ENCODE measurements at regions not wholly inside any gene's neighbourhood (a gene's known extent, or its start where the extent isn't known, plus 50 kb on each side); places are given as distances from the start of the nearest gene placed in this dataset.
"Not testable (repeated sequence)": the region's sequence is repeated elsewhere in the genome, so short reads cannot be mapped to it uniquely, and the experiment has no call there.

DNA sequence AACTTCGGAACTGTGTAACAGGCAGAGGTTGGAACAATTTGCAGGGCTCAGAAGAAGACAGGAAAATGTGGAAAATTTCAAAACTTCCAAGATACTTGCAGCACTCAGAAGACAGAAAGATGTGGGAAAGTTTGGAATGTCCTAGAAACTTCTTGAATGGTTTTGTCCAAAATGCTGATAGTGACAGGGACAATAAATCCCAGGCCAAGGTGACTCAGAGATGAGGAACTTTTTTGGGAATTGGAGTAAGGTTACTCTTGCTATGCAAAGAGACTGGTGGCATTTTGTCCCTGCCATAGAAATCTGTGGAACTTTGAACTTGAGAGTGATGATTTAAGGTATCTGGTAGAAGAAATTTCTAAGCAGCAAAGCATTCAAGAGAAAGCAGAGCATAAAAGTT, 2055.6 kb upstream of the C9orf72 start:
- not testable (repeated sequence) for DNase-seq (ENCODE audit: low read depth in 4 of 4, low spot score in 1 of 4)

DNA sequence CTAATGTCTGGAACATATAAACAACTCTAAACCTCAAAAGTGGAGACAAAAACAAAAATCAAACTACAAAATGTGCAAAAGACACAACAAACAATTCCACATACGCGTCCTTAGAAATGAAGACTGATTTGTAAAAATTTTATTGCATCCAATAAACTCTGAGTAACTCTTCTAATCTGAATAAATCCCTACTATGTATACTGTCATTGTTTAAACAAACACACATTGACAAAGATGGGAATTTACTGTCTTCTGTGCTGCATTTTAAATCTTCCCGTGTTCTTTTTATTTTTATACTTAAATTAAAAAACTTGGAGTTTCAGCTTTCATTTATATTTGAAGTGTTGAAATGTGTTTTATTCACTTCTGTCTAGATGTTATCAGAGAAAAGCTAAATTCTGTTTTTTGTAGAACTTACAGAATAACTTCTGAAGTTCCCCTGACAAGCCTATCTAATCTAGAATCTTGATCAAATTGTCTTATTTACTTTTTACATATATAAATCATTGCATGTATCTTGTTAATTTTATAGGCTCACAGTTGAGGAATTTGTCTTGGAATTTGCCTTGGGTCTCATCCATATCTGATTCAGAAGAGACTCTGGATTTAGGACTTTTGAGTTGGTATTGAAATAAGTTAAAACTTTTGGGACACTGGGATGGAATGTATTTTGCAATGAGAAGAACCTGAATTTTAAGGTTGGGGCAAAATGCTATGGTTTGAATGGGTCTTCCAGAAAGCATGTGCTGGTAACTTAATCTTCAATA, 2064.4 kb upstream of the C9orf72 start:
- no peak for DNase-seq (ENCODE audit: low read depth in 4 of 4, low spot score in 1 of 4)

DNA sequence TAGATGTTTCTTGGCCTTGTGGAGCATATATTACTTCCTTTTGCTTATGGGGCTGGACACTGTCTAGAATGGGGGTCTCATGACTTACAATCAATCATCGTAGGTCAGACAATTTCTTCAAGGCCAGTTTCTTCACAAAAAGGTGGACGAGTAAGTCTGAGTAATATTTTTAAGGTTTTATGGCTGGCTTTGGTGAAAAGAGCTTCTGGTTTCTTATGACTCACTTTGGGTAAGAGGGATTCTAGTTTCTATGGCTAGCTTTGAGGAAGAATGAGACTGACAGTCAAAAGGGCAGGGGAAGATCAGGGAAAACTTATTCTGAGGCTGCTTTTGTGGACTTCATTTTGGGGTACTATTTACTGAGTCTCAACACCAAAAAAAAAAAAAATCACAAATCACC, 2067.2 kb upstream of the C9orf72 start:
- no peak for DNase-seq (ENCODE audit: low read depth in 4 of 4, low spot score in 1 of 4)

DNA sequence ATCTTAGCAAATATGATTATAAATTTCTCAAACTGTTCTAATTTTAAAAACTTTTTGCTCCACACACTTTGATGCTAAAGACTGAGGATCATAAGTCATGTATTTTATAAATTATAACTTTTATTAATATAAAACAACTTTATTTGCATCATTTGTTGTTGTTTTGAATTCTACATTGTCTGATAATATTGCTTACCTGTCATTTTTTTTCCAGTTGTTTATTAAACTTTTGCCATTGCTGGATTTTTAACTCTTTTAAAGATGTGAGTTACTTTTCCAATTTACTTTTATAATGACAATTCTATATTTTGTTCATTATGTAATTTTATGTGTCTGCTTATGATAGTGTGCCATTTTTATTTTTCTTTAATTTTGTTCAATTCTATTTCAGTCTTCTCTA, 2071.2 kb upstream of the C9orf72 start:
- no peak for DNase-seq (ENCODE audit: low read depth in 4 of 4, low spot score in 1 of 4)

DNA sequence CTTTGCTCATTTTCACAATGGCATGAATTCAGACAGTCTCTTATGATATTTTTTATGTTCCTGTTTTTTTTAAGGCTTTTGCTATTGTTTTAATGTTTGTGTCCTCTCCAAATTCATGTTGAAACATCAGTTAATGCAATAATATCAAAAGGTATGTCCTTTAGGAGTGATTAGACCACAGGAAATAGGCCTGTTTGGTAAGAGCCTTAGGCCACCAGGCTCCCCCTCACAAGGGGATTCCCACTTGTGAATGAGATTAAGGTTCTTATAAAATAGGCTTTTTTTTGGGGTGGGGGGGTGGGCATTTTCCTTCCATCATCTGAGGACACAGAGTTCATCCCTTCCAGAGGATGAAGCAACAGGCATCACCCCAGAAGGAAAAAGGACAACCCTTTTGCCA, 2074.2 kb upstream of the C9orf72 start:
- no peak for DNase-seq (ENCODE audit: low read depth in 4 of 4, low spot score in 1 of 4)

DNA sequence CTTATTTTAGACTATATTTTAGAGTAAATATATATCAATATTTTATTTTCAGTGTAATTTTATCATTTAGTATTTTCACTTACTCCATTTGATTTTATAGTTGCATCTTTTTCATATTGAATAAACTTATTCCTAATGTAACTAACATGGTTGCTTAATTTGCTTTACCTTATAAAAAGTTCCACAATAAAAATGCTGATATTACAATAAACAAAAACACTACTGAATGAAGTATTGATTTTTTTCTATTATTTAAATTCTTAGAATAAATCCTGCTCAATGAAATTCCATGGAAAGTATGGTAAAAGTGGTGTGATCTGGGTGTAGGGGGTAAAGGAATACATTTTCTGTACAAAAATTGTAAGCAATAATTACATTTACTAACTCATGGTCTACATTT, 2074.9 kb upstream of the C9orf72 start:
- DNase-seq (ENCODE audit: low read depth in 4 of 4, low spot score in 1 of 4), result no peak

DNA sequence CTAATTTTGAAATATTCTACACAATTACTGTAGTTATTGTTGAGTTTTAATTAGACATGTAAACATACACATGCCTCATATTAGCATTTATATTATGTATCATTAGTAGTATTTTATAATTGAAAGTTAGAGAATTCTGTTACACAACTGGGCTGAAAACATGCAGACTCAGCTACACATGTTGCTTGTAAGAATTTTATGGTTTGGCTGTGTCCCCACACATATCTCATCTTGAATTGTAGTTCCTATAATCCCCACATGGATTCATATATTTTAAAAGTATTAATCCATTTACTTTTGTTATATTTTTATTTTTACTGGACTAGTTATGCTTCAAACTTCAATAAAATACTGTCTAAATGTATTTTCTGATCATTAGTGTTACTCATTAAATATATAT, 2075.3 kb upstream of the C9orf72 start:
- DNase-seq (ENCODE audit: low read depth in 4 of 4, low spot score in 1 of 4), result no peak

DNA sequence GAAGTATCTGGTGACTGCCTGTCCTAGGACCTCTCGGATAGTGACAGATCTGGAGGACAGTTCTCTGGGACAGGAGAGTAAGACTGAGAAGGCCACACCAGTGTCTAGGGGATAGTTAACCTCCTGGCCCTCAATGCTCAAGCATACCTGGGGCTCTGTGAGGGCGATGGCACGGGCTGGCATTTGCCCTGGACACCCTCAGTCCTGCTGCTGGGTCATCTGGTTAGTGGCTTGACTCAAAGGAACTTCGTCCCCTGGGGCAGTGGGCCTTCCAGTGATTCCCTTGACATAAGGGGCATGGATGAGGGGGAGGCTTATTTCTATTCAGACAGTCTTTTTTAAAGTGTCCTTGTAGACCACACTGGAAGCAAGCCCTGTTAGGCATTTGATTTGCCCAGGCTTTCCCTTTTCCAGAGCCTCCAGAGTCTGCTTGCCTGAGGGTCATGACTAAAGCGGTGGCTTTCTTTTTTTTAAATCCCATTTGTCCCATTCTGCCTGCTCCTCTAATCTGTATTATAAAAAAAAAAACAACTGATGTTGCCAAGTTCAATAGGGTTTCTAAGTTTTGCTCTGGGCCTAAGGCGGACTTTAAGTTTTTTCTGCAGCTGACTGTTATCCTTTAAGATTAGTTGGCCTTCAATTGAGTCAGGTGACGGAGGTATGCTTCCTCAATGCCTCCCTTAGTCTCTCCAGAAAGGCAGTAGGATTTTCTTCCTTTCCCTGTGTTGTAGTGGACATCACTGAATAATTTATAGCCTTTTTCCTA, 2083.5 kb upstream of the C9orf72 start:
- DNase-seq (ENCODE audit: low read depth in 4 of 4, low spot score in 1 of 4), result no peak

DNA sequence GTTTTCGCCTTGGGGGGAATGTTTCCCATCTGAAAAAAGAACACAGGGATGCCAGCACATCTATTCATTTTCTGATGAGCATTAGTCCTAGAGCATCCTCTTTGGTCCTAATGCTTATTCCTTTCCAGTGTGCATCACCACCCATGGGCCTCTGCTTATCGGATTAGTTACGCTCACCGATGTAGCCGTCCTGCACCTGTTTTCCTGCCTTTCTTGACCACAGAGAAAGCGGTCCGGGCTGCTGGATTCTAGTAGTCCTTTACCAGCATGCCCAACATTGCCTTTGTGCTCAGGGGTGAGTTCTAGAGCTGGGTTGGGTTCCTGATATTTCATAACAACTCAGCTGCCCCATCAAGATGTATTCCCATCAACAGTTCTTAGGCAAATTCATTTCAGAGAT, 2084.5 kb upstream of the C9orf72 start:
- DNase-seq (ENCODE audit: low read depth in 4 of 4, low spot score in 1 of 4), result no peak

DNA sequence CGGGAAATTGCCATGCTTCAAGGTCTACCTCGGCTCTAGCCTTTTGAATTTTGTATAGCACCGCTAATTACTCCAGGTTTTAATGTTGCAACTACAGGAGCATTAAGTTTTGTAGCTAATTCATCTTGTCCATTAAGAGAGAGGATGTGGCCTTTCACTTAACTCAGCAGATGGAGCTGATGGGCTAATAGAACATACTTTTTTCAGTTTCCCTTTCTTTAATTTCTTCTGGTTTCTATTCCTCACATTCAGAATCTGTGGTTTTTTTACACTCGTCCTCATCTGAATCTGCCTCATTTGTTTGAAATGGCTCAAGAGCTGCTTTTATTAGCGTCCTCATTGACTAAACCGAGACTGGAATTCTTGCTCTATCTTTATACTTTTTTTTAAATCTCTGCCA, 2085.7 kb upstream of the C9orf72 start:
- no peak for DNase-seq (ENCODE audit: low read depth in 4 of 4, low spot score in 1 of 4)

DNA sequence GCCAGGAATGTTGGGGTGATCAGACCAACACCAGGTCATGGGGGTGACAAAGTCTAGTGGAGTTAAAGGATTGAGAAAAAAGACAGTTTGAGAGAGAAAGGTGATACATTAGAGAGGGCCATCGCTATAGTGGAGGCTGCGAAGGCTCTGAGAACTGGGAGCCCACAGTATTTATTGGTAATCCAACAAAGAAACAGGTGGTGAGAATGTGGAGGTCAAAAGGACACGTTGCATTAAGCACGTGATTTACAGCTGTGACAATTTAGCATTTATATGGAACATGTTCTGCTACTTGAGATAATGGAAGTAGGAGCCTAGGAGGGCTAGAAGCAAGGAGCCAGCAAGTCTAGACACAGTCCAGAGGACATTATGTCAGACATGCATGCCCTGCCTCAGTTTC, 2086.5 kb upstream of the C9orf72 start:
- DNase-seq (ENCODE audit: low read depth in 4 of 4, low spot score in 1 of 4), result no peak

DNA sequence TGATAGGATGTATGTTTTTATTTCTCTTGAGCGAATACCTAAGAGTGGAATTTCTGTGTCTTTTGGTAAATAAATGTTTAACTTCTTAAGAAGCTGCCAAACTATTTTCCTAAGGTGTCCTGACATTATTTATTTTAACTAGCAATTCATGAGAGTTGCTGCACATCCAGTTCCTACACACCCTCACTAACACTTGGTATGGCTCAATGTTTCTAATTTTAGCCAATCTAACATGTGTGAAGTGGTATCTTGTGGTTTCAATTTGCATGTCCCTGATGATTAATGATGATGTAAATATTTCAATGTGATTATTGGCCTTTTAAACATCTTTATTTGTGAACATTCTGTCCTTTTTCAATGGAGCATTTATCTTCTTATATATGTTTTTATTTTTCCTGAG, 2095.5 kb upstream of the C9orf72 start:
- DNase-seq (ENCODE audit: low read depth in 4 of 4, low spot score in 1 of 4), result no peak

DNA sequence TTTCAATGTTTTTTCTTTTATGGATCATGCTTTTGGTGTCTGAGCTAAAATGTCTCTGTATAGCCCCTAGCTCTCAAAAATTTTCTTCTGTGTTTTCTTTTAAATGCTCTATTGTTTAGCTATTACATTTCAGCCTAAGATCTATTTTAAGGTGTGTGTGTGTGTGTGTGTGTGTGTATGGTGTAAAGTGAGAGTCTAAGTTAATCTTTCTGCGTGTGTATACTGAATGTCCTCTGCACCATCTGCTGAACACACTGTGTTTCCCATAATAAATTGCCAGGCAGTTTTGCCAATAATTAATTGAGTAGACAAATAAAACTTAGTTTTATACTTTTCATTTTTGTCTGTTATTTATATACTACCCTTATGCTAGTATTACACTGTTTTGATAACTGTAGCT, 2096.3 kb upstream of the C9orf72 start:
- DNase-seq (ENCODE audit: low read depth in 4 of 4, low spot score in 1 of 4), result no peak

DNA sequence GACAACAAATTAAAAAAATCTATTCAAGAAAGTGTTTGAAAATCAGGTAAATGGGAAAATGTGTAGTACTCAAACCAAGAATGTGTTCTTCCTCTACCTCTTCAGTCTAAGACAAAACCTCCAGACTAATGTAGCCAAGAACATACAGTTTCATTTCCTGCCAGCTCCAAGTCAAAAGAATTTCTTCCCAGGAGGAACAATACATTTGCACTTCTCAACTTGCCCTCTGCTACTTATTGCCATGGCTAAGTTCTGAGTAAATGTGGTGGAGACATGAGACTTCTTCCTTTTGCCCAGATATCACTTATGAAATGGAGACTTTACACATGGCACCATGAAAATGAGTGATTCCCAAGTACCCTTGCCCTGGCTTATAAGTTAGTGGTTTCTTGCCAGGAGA, 2112.2 kb upstream of the C9orf72 start:
- no peak for DNase-seq (ENCODE audit: low read depth in 4 of 4, low spot score in 1 of 4)

DNA sequence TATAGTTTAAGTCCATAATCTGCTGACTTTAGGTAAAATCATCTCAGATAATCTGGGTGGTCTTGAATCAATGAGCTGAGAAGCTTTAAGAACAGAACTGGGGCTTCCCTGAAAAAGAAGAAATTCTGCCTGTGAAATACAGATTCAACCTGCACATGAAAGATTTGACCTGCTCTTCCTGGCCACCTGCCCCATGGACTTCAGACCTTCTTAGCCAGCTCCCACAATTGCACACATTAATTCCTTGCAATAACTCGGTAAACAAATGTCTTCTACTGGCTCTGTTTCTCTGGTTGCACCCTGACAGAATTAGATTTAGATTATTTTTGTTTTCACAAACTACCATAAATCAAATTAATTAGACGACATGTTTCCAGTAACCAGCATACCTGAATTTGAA, 2117.9 kb upstream of the C9orf72 start:
- no peak for DNase-seq (ENCODE audit: low read depth in 4 of 4, low spot score in 1 of 4)

DNA sequence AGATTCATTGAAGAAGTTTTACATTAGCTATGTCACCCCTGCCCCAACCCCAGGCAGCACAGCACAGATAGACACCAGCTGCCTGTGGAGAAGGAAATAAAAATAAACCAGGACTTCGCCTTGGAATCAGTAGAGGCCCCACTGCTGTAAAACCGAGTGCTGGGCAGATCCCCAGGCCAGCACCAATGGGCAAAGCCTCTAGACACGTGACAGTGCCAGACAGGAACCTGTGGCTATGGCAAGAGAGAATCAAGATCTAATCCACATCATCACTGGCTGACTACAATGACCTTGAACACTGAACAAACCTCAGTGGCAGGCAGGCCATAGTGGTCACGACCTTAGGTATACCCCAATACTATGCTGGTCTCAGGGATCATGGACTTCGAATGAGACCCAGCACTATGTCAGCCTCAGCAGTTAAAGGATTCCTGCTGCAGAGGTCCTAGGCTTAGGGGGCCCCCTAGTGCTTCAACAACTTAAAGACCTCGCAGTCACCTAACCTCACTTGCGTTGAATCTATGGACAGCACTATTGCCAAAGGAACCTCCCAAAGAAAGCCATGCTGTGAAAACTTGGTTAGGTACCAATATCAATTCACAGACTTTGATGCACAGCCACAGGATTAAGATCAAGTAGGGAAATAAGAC, 2118.6 kb upstream of the C9orf72 start:
- no peak for DNase-seq (ENCODE audit: low read depth in 4 of 4, low spot score in 1 of 4)

DNA sequence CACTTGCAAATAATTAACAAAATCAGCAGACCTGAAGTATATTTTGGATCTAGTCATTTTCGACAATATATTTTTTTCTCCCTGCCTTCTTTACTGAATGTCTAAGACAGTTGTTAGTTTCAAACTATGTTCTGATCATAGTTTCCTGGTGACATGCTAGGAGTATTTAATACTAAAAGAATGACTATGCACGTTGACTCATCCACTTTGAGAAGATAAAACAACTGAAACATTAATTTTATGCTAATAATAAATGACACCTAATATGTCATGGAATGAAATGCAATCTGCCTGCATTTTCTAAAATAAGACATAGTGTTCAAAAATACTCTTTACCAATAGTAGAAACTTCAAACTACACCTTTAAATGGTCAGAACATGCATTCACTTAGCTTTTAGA, 2123.7 kb upstream of the C9orf72 start:
- DNase-seq (ENCODE audit: low read depth in 4 of 4, low spot score in 1 of 4), result no peak

DNA sequence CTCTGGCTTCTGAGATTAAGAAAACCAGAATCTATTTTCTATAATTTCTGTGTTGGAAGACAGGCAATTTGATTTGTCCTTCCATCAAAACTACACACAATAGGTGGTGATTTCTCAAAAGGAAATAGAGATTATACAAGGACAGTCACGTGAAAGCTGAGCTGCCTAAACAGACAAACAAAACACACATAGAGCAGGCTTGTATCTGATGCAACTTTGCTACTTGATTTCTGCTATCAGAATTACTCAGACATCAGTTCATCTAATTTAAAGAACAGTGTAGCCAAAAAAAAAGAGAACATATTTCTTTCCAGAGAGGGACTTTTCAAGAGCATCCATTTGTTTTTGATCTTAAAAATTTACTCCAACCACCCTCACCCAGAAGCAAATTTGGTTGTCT, 2128.3 kb upstream of the C9orf72 start:
- DNase-seq (ENCODE audit: low read depth in 4 of 4, low spot score in 1 of 4), result no peak

DNA sequence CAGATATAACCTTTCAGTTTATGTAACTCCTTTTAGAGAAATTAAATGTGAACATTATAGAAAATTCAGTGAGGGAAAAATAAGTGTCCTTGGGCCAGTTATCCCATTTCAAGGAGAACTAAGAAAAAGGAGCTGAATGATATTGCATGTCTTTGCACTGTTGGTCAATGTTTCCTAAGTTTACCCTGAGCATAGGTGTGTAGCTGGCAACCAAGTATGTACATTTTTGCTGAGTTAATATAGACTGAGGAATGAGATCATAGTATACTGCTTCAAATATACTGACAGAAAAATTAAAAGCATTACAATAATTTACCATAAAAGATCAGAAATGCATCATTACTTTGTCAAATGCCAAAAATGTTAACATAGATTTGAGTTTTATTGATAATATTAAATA, 2128.7 kb upstream of the C9orf72 start:
- no peak for DNase-seq (ENCODE audit: low read depth in 4 of 4, low spot score in 1 of 4)

DNA sequence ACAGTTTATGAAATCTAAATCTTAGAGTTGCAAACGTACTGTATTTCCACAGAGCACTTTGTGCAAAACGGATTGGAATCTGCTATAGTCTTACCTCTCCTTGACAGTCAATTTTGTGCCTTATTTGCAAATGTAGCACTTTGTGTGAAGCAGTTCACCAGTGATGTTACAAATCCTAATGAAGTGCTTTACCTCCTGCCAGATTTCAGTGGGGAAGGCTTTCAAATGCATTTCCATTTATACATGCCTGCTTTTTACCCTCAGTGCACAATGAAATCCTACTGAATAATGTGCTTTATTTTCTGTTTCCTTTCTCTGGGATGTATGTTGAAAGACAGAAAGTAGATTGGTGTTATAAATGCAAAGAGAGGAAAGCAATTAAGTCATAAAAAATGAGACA, 2141.6 kb upstream of the C9orf72 start:
- DNase-seq (ENCODE audit: low read depth in 4 of 4, low spot score in 1 of 4), result no peak

DNA sequence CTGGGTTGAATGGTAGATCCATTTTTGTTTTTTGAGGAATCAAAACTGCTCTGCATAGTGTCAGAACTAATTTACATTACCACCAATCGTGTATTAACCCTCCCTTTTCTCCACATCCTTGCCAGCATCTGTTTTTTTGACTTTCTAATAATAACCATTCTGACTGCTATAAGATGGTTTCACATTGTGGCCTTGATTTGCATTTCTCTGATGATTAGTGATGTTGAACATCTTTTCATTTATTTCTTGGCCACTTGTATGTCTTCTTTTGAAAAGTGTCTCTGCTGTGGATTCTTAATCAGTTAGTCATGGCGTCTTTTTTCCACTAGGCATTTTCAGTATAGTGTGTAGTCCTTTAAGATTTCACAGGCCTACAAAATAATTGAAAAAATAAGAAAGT, 2144.3 kb upstream of the C9orf72 start:
- DNase-seq (ENCODE audit: low read depth in 4 of 4, low spot score in 1 of 4), result no peak

DNA sequence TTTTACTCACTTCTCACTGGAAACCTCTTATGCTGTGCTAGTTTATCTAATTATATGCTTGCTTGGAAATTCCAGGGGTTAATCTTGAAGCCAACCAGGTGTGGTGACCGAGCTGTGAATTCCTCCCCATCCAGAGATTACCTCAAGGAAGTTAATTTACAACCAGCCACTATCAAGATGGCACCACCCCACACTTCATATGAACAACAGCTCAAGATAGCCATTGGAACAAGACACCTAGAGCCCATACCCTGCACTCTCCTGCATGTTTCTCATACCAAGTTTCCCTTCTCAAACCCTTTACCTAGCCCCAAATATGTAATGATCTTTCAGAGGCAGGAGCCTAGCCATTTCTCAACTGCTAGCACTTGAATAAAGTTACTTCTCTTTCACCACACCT, 2156.9 kb upstream of the C9orf72 start:
- no peak for DNase-seq (ENCODE audit: low read depth in 4 of 4, low spot score in 1 of 4)

Data from stimulated activated CD4-positive, alpha-beta T cell treated with anti-CD3 and anti-CD28 coated beads, Interleukin-1b, Interleukin-23, amount 100 ng/mL, for 24 hours (primary cell).